Fibroblast of skin of right biceps (primary cell): ENCODE measurements at regions not wholly inside any gene's neighbourhood (a gene's known extent, or its start where the extent isn't known, plus 50 kb on each side); places are given as distances from the start of the nearest gene placed in this dataset.
A peak's percentile ranks its signal among the peaks of the same experiment; 100 is the strongest.
"Not testable (repeated sequence)": the region's sequence is repeated elsewhere in the genome, so short reads cannot be mapped to it uniquely, and the experiment has no call there.

Experiments used
- DNase-seq: peaks from one replicate; pipeline ENCODE4 v3.0.0-alpha.2; 2013

DNA sequence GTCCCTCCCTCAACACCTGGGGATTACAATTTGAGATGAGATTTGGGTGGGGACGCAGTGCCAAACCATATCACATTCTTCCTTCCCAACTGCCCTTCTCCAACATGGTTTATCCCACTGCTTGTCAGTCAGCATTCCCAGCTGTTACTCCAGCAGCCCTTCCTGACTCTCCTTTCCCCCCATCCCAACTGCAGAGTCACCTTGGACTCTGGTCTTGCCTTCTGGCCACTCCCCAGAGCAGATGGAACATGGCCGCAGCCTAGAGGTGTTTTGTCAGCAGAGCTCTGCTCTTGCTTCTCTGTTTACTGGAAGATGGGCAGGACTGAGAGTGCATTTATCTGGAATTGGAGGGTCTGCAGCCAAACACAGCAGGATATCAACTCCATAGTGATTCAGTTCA, 51.2 kb upstream of the MEX3C start:
- no peak for DNase-seq

DNA sequence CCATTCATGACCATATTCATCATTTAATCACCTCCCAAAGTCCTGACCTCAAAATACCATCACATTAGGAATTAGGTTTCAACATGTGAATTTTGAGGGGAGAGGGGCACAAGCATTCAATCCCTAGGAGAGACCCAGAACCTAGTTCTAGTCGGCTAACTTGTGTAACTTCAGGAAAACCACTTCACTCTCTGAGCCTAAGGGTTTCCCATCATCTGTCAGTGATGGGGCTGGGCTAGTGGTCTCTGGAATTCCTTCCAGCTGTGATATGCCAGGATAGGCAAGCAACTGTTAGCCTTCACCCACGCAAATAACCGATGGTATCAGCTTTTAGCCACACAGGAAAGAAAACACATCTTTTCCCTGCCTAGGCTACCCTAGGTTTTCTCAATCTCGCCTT, 52.5 kb upstream of the MEX3C start:
- no peak for DNase-seq

DNA sequence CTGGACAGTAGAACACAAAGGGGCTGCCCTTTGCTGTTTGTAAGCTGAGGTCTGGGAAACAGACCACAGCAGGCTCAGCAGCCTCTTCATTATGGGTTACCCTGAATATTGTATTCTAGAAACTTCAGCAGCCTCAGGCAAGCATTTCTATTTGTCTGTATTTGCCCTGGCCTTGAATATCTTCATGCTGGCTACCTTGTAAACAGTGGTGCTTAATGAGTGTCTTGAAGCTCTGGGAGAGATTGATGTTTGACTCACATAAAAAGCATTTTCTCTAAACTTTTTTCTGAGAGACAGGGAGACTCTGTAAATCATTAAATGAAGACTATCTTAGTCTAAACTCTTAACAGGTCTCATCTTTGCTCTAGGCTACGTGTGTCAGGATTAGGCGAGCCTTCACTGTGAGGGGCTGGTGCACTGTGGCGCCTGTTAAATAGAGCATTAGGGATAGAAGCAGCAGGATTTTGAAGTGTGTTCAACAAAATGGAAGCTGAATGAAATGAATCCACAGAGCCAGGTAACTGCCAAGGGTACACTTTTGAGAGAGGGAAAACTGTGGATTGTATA, 53.1 kb upstream of the MEX3C start:
- DNase-seq: no peak

DNA sequence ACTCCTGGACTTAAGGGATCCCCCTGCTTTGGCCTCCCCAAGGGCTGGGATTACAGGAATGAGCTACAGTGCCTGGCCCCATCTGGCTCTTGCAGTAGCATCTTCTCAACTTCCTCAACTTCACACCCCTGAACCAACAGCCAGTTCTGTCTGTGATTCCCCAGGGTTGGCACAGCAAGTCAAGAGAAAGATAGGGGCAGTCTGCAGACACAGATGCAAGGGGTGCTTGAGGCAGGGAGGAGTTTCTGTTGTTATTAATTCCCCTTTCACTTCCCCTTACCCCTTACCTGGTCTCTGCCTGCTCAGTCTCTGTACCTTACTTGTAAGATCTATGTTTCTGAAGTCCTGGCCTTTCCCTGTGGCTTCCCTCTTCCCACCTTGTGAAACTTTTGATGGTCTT, 54.1 kb upstream of the MEX3C start:
- DNase-seq: no peak

DNA sequence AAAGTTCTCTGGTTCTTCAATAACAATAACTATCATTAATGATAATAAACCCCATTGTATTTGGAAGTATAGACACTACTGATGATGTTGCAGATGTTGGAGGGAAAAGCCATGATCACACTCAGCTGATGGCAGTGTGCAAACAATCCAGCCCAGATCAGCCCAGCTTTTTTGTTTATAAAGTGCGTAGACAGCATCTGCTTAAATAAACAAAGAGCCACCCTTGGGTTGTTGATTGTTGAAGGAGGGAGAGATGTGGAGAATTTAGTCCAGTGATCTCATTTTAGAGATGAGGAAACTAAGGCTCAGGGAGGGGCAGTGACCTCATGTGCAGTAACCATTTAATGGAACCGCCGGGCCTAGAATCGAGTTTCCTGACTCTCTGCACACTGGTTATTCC, 56.0 kb upstream of the MEX3C start:
- no peak for DNase-seq

DNA sequence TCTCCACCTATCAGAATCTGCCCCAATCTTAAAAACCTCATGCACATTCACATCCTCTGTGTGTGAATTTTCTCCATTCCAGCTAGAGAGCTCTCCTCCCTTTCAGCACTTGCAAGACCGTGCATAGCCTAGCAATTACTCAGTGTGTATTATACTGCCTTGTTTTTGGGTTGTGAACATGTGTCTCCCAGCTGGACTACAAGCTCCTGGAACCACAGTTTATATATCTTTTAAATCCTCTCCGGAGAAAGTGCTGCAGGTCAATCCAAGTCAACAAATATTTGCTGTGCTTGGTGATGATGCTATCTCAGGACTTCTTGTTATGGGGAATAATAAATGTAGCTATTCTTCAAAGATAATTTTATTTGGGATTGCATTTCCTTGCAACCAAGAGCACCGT, 58.2 kb upstream of the MEX3C start:
- DNase-seq: no peak

DNA sequence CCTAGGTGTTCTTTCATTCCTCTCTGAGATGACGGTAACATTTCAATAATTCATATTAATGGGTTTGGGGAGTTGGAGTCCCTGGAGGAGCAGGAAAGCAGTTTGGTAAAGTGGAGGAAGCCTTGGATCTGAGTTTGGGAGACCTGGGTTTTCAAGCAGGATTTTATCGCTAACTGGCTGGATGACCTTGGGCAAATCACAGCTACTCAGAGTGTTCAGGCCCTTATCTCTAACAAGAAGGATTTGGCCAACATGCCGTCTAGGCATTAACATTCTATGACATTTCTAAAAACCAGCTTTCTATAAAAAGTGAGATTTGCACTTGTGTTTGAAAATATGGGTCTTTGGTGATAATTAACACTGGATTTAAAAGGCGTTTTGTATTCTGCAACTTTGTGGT, 59.7 kb upstream of the MEX3C start:
- DNase-seq: no peak

DNA sequence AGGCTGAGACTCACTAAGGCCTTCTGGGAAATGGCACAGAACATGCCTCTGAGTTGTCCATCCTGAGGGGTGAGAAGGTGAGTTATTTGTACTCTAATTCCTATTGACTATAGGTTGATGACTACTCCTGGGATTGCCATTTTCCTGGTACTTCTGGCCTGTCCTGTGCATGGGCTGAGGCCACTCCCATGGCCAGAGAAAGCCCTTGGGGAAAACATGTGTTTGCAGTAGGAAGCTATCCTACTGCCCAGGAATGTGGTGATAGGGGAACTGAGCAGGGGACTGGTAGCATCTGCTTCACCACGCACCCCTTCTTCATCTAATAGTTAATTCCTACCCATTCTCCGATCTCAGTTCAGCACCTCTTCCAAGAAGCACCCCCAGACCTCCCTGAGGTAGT, 62.6 kb upstream of the MEX3C start:
- no peak for DNase-seq

DNA sequence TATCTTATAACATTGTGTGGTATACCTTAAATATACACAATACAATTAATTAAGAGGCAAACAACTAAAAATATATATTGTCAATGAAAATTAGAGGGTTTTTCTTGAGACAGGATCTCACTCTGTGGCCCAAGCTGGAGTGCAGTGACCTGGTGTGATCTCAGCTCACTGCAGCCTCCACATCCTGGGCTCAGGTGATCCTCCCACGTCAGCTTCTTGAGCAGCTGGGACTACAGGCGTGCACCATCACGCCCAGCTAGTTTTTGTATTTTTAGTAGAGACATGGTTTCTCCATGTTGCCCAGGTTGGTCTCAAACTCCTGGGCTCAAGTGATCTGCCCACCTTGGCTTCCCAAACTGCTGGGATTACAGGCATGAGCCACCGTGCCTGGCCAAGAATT, 68.6 kb upstream of the MEX3C start:
- DNase-seq: not testable (repeated sequence)

DNA sequence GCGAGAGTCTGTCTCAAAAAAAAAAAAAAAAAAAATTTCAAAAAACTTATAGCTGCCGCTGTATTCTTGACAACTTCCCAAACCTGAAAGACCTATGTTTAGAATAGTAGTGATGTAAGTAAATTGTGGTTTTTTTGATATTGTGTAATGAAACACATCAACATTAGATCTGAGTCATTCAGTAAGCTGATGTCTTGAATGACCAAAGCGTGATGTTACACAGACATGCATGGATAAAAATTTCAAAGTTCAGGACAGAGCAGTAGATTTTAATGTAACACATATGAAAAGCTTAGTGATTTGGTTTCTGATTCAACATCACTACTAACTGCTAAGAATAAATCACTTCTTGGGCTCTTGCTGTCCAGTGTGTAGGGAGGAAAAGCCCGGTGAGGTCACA, 69.3 kb upstream of the MEX3C start:
- DNase-seq: no peak

DNA sequence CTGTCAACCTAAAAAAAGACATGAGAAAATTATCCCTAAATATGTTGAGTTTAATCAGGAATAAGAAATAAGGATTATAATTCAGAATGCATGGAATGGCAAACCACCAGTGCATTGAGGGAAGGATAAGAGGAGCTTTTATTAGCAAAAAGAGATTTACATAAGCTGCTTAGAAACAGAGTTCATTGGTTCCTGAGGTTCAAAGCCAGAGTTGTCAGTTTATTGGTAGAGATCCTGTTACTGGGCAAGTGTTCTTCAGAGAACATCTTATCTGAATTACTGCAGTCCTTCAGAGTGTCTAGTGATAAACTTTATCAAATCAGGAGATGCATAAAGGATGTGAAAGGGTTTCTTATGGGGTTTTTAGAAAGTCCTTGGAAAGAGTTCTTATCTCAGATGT, 76.0 kb upstream of the MEX3C start:
- no peak for DNase-seq

DNA sequence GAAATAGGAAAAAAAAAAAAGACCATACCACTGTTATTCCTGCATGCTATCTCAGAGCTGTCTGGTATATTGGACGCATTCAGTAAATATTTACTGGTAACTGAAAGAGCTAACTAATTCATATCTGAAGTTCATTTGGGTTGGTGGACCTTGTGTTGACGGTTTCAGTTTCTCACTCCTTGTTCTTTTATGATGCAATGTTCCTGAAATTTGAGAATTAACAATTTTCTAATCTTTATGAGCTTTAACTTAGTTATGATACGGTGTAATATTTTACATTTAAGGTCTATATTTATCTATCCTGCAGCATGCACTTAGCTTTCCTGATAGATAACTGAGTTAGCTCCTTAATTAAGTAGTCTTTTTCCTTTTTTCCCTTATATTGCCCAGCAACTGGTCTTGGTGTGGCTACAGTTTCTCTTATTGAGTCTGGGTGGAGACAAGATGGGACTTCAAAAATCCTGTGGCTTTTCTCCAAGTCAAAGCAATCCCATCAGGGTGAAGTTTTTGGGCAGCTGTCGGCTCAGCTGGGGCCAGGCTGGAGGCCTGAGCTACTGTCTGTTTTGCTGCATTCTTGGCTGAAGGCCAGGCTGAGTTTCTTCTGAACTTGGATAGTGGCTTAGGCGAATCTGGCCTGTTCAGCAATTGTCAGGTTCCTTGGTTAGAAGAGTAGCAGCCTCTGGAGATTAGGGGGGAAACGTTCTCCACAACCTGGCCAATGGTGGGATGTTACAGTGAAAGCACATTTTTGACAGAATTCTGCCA, 78.4 kb upstream of the MEX3C start:
- DNase-seq: peak; percentile 4

DNA sequence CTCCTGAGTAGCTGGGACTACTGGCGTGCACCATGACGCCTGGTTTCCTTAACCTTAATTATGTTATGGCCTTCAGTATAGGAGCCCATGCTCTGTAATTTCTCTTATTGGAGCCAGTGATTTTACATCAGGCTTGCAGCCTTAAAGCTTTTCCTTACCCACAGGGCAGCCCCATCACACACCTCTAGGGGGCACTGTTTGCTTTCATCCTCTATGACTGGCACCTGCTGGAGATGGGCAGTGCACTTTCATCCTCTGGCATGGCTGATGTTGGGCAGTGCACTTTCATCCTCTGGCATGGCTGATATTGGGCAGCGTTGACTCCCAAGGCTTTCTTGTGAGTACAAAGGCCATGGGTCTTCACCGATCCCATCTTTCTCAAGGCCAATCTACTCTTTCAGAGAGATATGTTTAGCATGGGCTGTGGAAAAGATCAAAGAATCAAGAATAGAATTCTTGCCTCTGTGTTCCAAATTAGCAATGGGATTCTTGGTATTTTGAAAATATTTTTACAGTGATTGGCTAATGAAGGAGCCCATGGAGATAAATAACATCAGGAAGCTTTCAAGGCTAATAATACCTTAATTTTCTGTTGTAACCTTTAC, 80.7 kb upstream of the MEX3C start:
- DNase-seq: peak; percentile 8

DNA sequence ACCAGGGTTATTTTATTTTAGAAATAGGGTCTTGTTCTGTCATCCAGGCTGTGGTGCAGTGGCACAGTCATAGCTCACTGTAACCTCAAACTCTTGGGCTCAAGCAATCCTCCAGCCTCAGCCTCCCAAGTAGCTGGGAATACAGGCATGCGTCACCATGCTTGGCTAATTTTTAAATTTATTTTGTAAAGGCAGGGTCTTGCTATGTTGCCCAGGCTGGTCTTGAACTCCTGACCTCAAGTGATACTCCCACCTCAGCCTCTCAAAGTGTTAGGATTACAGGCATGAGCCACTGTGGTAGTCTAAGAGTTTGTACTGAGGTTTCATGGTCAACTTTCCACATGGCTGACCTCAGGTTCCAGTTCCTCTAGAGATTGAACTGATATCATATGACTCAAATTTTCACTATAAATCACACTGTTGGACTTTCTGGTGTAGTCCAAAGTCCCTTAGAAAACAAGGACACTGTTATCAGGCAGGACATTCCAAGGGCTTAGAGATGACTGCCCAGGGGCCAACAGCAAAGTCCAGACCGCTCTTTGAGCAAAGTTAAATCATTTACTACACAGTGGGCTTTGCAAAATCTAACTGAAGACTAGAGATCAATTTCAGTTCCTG, 82.0 kb upstream of the MEX3C start:
- no peak for DNase-seq

DNA sequence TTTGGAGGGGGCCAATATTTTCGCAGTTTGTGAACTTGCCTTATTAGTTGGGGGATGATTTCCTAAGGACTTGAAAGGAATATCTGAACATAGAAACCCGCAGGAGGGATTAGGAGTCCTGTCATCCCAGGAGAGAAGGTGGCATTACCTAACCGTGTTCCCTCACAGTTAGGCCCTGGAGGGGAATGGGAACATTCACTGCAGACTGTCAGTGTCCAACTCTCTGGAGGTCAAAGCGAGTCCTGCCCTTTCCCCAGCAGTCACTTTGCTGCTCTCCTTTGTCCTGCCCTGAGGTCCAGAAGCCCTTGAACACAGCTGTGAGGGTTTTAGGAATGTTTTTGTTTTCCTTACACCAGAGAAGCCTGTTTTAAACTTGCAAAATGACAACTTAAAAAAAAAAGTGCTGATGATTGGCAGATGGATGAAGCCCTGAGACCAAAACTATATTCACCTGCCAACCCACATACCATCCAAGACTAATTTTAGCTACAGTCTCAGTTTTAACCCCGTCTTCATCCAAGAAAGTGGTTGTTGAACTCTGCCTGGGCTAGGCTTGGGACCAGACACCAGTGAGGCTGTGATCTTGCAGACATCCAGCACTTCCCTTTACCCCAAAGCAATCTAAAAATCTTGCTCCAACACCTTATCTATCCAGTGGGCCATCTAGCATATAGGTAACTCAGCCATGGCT, 90.5 kb upstream of the MEX3C start:
- DNase-seq: no peak

DNA sequence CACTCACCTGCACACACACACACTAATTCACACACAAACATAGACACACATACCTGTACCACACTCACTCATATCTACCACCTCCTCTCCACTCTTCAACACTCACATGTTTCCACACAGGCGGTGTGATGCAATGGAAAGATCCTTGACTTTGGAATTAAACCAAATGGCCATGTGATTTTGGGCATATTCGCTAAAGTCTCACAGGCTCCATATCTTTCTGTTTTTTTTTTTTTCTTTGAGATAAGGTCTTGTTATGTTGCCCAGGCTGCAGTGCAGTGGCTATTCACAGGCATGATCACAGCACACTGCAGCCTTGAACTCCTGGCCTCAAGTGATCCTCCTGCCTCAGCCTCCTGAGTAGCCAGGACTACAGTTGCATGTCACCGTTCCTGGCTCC, 91.1 kb upstream of the MEX3C start:
- no peak for DNase-seq

DNA sequence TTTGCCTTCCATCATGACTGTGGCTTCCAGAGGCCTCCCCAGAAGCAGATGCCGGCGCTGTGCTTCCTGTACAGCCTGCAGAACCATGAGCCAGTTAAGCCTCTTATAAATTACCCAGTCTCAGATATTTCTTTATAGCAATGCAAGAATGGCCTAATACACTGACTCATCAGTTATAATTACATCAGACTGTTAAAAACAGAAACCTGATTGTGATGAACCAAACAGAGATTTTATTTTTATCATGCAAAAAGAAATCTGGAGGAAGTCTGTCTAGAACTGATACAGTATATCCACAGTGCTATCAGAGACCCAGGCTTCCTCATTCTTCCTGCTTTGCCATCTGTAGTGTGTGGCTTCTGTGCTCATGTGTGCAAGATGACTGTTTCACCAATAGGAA, 93.4 kb upstream of the MEX3C start:
- no peak for DNase-seq

DNA sequence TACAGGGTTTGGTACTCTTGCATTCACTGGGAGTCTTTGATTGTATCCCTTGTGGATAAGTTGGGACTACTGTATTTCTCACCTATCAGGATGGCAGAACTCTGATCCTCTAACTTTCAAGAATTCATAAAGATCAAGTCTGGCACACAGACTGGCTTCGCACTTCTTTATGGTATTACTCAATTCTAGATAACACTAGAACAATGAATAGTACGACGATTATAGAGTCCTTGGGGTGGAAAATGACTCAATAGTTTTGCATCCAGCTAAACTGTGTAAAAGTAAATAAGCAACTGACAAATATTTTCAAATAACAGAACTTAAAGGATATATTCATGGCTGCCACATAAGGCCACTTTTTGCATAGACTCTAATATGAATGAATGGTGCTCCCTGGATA, 103.4 kb upstream of the MEX3C start:
- no peak for DNase-seq

DNA sequence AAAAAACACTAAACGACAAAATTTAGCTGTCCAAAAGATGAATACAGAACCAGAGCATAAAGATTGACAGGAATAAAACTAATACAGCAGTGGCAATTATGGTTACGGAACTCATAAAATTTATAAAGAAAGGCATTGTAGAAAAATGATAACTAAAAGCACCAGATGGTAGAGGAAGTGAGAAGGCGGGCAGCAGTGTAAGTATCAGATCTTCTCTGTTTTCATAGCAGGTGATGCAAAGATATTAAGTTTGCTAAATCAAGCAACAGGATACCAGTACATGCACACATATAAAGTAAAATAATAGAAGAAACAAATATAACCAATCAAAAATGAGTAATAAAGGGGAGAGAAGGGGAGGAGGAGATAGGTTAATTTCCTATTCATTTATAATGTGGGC, 103.9 kb upstream of the MEX3C start:
- no peak for DNase-seq

DNA sequence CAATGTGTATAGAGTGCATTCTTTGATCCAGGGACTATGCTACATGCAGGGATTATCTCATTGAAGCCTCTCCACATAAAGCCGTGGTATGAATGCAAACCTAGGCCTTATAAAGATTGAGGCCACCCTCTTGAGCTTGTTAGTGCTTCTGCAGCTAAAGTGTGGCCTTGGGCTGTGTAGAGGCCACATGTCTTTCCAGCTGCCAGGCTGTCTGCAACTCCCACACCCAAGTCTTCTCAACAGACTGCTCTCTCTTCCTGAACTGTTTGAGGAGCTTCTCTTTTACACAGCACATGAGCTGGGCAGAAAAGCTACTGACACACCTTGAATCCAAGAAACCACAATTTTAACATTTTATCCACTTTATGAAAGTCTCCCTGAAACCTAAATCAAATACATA, 119.2 kb upstream of the MEX3C start:
- no peak for DNase-seq

DNA sequence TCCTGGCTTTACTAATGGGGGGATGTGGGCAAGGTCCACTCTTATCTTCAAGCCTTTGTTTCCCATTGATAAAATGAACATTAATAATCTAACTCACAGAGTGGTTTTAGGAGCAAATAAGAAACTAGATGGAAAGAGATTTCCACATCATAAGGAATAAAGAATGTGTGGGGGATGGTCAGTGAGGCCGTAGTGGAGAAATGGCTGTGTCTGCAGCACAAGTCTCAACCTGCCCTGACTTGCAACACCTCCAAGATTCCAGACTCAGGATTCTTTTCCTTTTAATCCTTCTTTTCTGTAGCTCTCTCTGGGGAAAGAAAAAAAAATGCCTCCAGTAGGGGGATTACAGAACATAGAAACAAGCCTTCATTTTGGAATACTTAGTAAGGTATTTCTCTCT, 124.2 kb upstream of the MEX3C start:
- DNase-seq: peak; percentile 8

DNA sequence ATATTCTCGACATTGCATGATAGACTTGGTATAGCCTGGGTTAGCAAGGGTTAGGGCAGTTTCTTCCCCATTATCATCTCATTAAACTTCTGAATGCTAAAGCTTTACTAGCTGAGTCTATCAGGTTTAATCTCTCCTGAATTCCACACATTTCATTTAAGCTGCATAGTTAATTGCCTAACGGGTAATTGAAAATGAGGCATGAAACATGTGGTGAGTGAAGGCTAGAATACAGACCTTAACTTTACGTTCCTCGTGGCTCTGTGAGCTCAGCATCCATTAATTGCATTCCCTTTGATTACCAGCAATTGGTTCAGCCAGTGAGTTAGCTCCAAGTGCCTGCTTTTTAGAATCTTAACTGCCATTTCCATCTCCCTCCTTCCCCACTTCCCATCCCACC, 126.5 kb upstream of the MEX3C start:
- DNase-seq: no peak

DNA sequence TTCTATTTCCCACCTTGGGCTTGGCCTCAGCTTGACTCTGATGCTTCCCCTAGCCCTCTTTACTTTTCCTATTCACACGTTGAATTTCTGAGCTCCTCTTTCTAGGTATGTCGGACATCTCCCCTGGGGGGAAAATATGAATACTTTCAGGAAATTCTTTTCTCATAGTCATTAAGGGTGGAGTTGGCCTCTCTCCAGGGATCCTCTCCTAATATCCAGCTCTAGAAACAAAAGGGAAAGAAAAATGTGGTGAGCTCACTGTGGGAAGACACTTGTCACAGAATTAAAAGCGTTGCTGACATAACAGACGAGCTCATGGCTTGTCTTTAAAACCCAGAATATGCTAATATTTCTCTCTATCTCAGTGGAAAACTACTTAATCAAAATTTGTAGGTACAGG, 132.7 kb upstream of the MEX3C start:
- peak; percentile 51 for DNase-seq

DNA sequence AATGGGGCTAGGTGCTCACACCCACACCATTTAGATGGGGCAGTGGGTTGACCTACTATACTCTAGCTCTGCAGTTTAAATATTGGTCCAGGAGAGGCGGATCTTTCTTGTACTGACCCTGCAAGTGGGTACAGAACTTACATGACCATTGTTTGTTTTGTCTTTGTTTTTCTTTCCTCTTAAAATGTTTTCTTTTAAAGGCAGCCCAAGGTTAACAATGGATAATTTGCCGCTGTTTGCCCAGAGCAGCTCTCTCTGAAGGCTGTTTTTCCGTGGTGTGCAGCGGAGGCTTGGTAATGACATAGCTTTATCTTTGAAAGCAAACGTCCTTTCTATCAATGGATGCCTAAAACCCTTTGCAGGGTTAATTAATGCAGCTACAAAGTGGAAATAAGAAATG, 133.3 kb upstream of the MEX3C start:
- no peak for DNase-seq
